ENCODE measurements at regions not wholly inside any gene's neighbourhood (a gene's known extent, or its start where the extent isn't known, plus 50 kb on each side); places are given as distances from the start of the nearest gene placed in this dataset.
"Not testable (repeated sequence)": the region's sequence is repeated elsewhere in the genome, so short reads cannot be mapped to it uniquely, and the experiment has no call there.

GRCh38 chr7:68576366-68576765 is 1021.9 kb upstream of the AUTS2 start:
- DNase-seq = no peak

DNA sequence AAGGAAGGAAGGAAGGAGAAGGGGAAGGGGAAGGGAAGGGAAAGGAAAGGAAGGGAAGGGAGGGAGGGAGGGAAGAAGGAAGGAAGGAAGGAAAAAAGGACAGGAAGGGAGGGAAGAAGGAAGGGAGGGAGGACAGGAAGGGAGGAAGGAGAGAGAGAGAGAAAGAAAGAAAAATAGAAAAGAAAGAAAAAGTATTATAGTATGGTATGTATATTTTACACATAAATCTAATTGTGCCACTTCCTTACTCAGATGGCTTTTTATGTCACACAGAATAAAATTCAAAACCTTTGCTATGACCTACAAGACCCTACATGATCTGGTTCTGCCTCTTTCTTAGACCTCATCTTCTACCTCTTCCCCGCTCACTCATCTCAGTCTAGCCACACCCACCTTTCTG is 1016.9 kb upstream of the AUTS2 start:
- no peak for DNase-seq

DNA sequence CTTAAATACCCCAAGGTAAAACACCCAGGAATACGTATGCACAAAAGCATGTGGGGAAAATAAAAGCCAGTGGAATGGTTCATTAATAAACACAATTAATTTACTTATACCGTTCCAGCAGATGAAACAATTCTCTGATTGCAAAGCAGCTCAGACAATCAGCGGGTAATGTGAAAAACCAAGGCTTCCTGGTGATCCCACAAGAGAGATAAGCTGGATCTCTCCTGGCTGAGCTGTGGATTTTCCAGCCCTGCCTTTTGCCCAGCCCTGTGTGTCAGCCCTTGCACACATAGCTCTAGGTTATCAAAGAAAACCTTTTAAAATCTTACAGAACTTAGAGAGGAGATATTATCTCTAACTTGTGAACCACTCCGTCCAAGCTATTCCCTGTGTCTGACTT is 1010.7 kb upstream of the AUTS2 start:
- no peak for DNase-seq

- DNase-seq = no peak
Observed at GRCh38 chr7:68601826-68602225, 996.4 kb upstream of the AUTS2 start.

DNA sequence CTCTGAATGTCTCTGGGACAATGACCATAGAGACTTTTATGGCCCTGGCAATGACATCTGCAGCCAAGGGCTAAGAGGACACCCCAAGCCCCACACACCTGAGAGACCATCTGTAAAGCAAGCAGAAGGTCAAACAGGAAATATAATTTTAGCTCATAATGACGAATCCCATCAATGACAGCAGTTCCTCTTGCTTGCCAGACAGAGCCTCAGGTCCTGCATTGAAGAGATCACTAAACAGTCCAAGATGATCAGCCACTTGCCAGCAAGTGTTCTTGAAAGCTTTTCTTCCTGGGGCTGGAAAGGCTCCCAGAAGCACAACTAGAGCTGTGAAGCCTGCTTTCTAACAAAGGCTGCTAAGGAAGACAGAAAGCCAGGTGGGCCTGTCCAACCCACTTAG is 993.7 kb upstream of the AUTS2 start:
- DNase-seq = no peak

DNA sequence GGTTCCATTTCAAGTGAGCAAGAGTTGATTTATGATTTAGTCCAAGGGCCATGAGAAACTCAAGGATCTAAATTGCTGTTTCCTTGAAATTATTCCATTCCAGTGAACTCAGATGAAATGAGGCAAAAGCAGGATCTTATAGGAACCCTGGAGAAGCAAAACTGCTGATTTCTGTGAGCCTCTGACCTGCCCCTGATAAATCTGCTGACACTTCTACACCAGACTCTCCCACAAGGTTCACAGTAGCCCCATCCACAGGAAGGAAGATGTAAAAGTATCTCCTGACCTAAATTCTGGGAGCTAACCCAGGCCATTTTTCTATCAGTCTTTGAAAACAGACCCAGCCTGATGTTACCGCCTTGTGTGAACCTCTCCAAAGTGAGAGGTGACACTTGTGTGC is 987.6 kb upstream of the AUTS2 start:
- DNase-seq = no peak

DNA sequence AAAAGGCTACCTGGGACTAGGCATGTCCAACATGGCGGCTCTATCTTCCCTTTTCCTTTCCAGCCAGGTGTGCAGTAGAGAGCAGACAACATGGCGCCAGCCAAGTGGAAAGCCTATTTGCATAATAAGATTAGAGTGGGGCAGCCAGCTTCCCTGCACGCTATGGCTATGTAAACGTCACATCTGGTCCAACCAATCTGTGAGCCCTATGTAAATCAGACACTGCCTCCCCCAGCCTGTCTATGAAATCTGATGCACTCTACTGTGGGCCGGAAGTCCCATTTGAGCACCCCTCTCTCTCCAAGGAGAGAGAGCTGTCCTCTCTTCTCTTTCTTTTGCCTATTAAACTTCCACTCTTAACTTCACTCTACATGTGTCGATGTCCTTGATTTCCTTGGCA is 984.9 kb upstream of the AUTS2 start:
- DNase-seq = peak; percentile 90 to 95

DNA sequence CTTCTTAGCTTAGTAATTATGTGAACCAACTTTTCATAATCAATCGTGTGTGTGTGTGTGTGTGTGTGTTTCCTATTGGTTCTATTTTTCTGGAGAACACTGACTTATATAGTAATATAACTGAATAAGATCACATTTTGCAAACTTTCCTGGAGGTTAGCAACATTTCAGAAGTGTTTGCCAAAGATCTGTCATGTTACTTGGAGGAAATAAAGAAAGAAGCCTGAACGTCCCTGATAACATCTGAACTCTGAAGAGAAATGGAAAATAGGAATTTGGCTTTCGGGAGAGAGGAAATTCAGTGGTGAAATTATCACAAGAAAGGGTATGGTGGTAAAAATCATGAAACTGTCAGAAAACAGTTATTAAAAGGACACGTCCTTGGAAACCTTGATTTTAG is 984.4 kb upstream of the AUTS2 start:
- no peak for DNase-seq

DNA sequence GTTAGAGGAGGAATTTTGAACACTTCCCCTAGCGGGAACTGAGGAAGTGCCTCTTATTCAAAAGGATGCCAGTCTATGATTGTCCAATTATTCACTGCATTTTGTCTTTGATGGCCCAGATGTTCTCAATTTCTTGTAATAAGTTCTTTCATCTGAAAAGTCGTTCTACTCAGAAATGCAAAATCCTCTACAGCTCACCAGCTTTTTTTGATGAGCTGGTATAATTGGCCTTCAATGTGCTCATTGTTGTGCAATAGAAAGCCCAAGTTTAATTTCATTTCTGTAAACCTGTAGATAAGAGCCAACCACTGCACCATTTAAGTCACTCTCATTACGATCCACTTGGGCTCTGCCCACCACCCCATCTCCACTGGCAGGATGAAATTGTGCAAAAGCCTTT is 978.7 kb upstream of the AUTS2 start:
- DNase-seq = no peak

DNA sequence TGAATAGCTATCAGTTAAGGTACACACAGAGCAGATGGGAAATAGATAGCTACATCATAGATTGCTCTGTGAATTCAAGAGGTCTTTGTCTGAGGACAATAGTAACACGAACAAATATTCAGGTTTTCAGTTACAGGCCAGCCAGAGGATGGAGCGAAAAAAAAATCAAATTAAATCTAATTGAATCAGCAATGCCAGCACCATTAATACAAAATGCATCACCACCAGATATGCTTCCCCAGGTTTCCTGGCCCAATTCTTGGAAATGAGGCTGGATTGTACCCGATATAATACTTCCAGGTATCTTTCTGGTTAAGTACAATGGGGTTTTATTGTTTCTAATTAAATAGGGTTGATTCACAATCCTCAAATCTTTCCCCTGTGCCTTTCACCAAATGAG is 975.8 kb upstream of the AUTS2 start:
- DNase-seq = no peak

DNA sequence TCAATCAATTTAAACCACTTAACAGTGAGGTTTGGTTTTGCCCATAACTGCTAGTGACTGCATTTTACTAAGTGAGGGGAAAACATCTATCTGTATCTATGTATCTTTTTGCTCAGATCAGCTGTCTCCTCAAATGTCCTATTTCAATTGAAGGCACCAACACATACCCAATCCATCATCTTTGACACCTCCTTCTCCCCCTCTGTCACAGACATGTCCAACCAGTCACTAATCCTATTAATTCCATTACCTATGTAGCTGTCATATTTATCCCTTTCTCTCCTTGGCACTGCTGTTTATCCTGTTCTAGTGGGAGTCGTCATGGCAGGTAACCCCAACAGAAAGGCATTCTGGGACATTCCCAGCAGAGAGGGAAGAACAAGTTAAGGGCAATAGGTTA is 975.2 kb upstream of the AUTS2 start:
- DNase-seq = peak in 1 of 2 experiments; percentile 57

DNA sequence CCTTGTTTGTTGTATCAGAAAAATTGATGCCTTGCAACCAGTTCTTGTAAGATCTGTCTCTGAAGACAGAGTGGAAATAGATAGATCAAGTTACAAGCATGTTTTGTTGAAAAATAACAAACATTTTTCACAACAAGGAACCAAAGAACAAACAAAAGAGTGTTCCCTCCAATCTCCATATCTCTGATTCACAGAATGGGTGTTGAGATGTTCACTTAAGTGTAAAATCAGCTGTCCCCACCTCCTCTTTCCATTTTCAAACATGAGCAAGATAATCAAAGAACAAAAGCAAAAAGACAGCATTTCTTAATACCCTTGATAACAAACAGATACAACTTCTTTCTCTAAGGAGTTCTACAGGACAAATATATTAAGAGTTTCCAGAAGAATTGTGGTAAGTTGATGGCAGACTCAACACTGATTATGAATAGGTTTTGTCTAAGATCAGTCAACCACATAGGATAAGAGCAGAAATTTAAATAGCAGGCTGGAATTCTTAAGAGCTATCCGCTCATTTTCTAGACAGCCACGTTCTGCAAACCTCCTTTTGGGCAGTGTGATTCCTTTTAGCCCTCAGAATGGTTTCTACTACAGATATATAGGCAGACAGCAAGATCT is 970.9 kb upstream of the AUTS2 start:
- no peak for DNase-seq

DNA sequence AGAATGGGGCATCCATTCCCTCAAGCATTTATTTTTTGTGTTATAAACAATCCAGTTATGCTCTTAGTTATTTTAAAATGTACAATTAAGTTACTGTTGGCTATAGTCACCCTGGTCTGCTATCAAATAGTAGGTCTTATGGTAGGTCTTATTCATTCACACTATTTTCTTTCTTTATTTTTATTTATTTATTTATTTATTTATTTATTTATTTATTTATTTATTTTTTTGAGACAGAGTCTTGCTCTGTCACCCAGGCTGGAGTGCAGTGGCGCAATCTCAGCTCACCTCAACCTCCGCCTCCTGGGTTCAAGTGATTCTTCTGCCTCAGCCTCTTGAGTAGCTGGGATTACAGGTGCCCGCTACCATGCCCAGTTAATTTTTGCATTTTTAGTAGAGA is 967.4 kb upstream of the AUTS2 start:
- DNase-seq = not testable (repeated sequence)

DNA sequence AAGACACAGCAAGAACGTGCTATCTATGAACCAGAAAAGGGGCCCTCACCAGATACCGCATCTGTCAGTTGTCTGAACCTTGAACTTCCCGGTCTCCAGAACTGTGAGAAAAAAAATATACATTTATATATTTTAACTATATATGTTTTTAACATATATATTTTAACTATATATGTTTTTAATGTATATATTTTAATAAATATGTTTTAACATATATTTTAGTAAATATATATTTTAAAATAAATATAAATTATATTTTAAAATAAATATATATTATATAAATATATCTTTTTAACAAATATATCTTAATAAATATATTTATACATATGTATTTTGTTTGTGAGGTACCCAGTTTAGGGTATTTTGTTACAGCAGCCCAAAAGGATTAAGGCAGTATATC is 958.2 kb upstream of the AUTS2 start:
- DNase-seq = no peak

- DNase-seq = no peak
Observed at GRCh38 chr7:68642727-68643126, 955.5 kb upstream of the AUTS2 start.

DNA sequence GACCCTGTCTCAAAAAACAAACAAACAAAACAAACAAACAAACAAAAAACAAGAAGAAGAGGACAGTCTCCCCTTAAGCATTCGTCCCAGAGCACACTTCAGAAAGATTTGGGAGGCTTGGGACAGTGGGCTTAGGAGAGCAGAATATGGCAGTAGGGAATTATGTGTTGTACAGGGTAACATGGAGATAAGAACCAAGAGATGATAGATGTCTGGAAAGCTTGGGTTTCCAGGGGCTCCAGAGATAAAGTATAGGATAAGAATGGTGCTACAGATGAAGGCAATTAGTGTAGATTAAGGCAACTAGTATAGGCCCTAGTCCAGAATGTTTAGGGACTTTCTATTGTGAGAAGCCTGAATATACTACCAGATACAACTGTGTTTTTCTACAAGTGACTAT is 934.9 kb upstream of the AUTS2 start:
- no peak for DNase-seq

GRCh38 chr7:68671046-68671445 is 927.2 kb upstream of the AUTS2 start:
- no peak for DNase-seq

- no peak for DNase-seq
Observed at GRCh38 chr7:68671671-68672070, 926.6 kb upstream of the AUTS2 start.

GRCh38 chr7:68674826-68675225 is 923.4 kb upstream of the AUTS2 start:
- DNase-seq = no peak

GRCh38 chr7:68676813-68677535 is 921.3 kb upstream of the AUTS2 start:
- DNase-seq = no peak

DNA sequence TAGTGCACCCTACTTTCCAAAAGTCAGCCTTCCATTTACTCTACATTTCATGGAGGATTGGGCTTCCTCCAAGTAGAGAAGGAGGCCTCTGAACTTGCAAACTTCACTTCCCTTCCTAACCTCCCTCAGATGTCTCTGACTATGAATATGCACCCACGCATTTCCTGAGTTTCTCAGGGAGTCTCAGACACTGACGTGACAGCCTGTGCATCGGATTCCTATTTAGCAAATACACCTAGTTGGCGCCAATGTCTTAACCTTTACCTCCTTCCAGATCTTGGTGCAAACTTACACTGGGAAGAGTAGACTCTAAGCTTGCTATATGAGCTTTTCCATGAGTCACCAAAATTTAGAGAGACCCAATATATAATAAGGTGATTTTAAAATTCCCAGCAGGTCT is 920.1 kb upstream of the AUTS2 start:
- DNase-seq = no peak

- DNase-seq = no peak
Observed at GRCh38 chr7:68679459-68680234, 918.6 kb upstream of the AUTS2 start.

DNA sequence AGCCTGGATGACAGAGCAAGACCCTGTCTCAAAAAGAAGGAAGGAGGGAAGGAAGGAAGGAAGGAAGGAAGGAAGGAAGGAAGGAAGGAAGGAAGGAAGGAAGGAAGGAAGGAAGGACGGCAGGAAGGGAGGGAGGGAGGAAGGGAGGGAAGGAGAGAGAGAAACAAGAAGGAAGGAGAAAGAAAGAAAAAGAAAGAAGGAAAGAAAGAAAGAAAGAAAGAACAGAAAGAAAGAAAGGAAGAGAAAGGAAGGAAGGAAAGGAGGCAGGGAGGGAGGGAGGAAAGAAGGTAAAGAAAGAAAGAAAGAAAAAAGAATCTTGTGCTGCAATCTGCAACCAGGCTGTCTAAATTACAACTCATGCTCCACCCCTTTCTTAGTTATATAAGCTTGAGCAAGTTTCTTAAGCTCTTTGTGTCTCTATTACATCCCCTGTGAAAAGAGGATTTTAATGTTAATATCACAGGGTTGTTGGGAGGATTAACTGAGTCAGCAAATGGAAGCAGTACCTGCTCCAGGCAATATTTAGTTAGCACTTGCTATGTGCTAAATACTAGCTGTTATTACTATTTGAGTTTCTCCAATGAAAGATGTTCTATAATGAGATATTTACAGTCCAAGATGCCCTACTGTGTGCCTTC is 917.9 kb upstream of the AUTS2 start:
- no peak for DNase-seq

DNA sequence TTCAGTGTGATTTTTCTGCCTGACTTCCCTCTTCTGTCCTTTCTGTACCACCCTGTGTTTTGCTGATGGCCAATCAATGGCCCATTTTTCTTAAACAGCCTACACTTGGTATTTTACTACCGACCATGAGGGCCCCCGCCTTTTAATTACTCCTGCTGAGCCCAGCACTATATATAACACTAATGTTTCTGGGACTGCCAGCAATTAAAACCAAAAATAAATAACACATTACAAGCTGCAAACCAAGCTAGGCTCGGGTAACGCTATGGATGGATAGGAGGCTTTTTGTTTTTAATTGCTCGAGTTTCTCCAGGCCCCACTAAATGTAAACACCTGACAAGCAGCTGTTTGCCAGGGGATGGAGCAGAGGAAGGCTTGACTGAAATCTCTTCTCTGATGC is 915.4 kb upstream of the AUTS2 start:
- peak in 1 of 2 experiments; percentile 14 for DNase-seq

All from NCI-H524 (cell line).